NCI-H187 treated with DMSO at 0.1 percent for 48 hours (cell line): ENCODE measurements at regions not wholly inside any gene's neighbourhood (a gene's known extent, or its start where the extent isn't known, plus 50 kb on each side); places are given as distances from the start of the nearest gene placed in this dataset.
"Not testable (repeated sequence)": the region's sequence is repeated elsewhere in the genome, so short reads cannot be mapped to it uniquely, and the experiment has no call there.

Experiments
- DNase-seq: peaks from one replicate; lab custom pipeline; 2025; lab: John Stamatoyannopoulos, UW

GRCh38 chr20:53695797-53696527, 102.3 kb upstream of the ZNF217 start:
- no peak for DNase-seq

GRCh38 chr20:53693262-53693871, 99.7 kb upstream of the ZNF217 start:
- no peak for DNase-seq

- no peak for DNase-seq
These were observed 98.9 kb upstream of the ZNF217 start for GRCh38 chr20:53692465-53693067.

GRCh38 chr20:53691811-53692192, 98.2 kb upstream of the ZNF217 start:
- DNase-seq = no peak

GRCh38 chr20:53691060-53691810, 97.6 kb upstream of the ZNF217 start:
- DNase-seq = no peak

GRCh38 chr20:53688085-53688484, 94.4 kb upstream of the ZNF217 start:
- DNase-seq = no peak

GRCh38 chr20:53685070-53685595, 91.5 kb upstream of the ZNF217 start:
- DNase-seq = no peak

- DNase-seq = no peak
These were observed 89.9 kb upstream of the ZNF217 start for GRCh38 chr20:53683506-53683905.

GRCh38 chr20:53681352-53682212, 87.9 kb upstream of the ZNF217 start:
- DNase-seq = no peak

GRCh38 chr20:53679597-53680309, 86.1 kb upstream of the ZNF217 start:
- no peak for DNase-seq

- DNase-seq = no peak
These were observed 85.5 kb upstream of the ZNF217 start for GRCh38 chr20:53678990-53679596.

GRCh38 chr20:53678315-53678989, 84.8 kb upstream of the ZNF217 start:
- DNase-seq = no peak

GRCh38 chr20:53677447-53678314, 84.0 kb upstream of the ZNF217 start:
- no peak for DNase-seq

GRCh38 chr20:53676987-53677386, 83.3 kb upstream of the ZNF217 start:
- no peak for DNase-seq

- no peak for DNase-seq
These were observed 82.8 kb upstream of the ZNF217 start for GRCh38 chr20:53676519-53676822.

- no peak for DNase-seq
These were observed 79.0 kb upstream of the ZNF217 start for GRCh38 chr20:53672484-53673129.

- DNase-seq = no peak
These were observed 77.7 kb upstream of the ZNF217 start for GRCh38 chr20:53671370-53671769.

GRCh38 chr20:53669517-53670313, 76.1 kb upstream of the ZNF217 start:
- DNase-seq = not testable (repeated sequence)
